Neural cell (in vitro differentiated cells): ENCODE measurements at regions not wholly inside any gene's neighbourhood (a gene's known extent, or its start where the extent isn't known, plus 50 kb on each side); places are given as distances from the start of the nearest gene placed in this dataset.

Experiments used
- H2AFZ ChIP-seq: fragments of 200-600, 300-800 bp; sonication (generic), shearing (Covaris generic); 2 replicates; pipeline ENCODE4 v1.6.0; 2014; ENCODE audit warnings: low read depth, mild to moderate bottlenecking, antibody characterized with exemption, low read length, moderate library complexity
- H3F3A ChIP-seq: fragments of 200-600 bp; shearing (Covaris generic); 2 replicates; pipeline ENCODE4 v1.6.1; 2016; ENCODE audit warnings: mild to moderate bottlenecking, moderate library complexity, mixed read lengths, antibody characterized with exemption, low read length; ENCODE audit not compliant: insufficient read depth, poor library complexity, severe bottlenecking
- H3K27ac ChIP-seq: fragments of 200-600, 300-800 bp; sonication (generic), shearing (Covaris generic); 2 replicates; pipeline ENCODE4 v1.5.1; 2014; ENCODE audit warnings: mild to moderate bottlenecking, low read length, moderate library complexity
- H3K27me3 ChIP-seq: fragments of 300-800, 200-600 bp; sonication (generic), shearing (Covaris generic); 2 replicates; pipeline ENCODE4 v1.6.0; 2014; ENCODE audit warnings: mild to moderate bottlenecking, low read depth, low read length, moderate library complexity; ENCODE audit not compliant: insufficient read depth
- H3K36me3 ChIP-seq: fragments of 300-800, 200-600 bp; sonication (generic), shearing (Covaris generic); 2 replicates; pipeline ENCODE4 v1.5.1; 2014; ENCODE audit warnings: mild to moderate bottlenecking, antibody characterized with exemption, low read length, moderate library complexity; ENCODE audit not compliant: insufficient read depth
- H3K4me2 ChIP-seq: fragments of 300-800, 200-600 bp; sonication (generic), shearing (Covaris generic); 2 replicates; pipeline ENCODE4 v1.6.0; 2014; ENCODE audit warnings: mild to moderate bottlenecking, low read length
- H3K4me3 ChIP-seq: fragments of 300-800, 200-600 bp; sonication (generic), shearing (Covaris generic); 2 replicates; pipeline ENCODE4 v1.5.1; 2014; ENCODE audit warnings: mild to moderate bottlenecking, low read length, moderate library complexity
- H3K79me2 ChIP-seq: fragments of 200-600 bp; shearing (Covaris generic); replicated peaks from 2 replicates; pipeline ENCODE4 v1.6.0; 2014; ENCODE audit warnings: mild to moderate bottlenecking, low read length, moderate library complexity; ENCODE audit not compliant: insufficient read depth
- H3K9ac ChIP-seq: fragments of 300-800, 200-600 bp; sonication (generic), shearing (Covaris generic); 2 replicates; pipeline ENCODE4 v1.6.1; 2016; ENCODE audit warnings: mild to moderate bottlenecking, low read length, mixed read lengths
- H3K9me2 ChIP-seq: fragments of 200-600 bp; shearing (Covaris generic); 2 replicates; pipeline ENCODE4 v1.6.1; 2016; ENCODE audit warnings: mild to moderate bottlenecking, low read length, mixed read lengths; ENCODE audit not compliant: insufficient read depth
- H3K9me3 ChIP-seq: fragments of 200-600, 300-800 bp; sonication (generic), shearing (Covaris generic); 2 replicates; pipeline ENCODE4 v1.6.1; 2016; ENCODE audit warnings: mild to moderate bottlenecking, mixed run types, low read length, moderate library complexity, mixed read lengths
- H4K20me1 ChIP-seq: fragments of 200-600 bp; shearing (Covaris generic); 2 replicates; pipeline ENCODE4 v1.6.1; 2016; ENCODE audit warnings: mild to moderate bottlenecking, mixed run types; ENCODE audit not compliant: insufficient read depth
- CTCF ChIP-seq: fragments of 450-650 bp; IDR thresholded peaks from 2 replicates; pipeline ENCODE4 v1.5.1; 2014; ENCODE audit warnings: antibody characterized with exemption, mild to moderate bottlenecking, moderate library complexity; ENCODE audit not compliant: poor library complexity, severe bottlenecking
- EP300 ChIP-seq: fragments of 450-650 bp; conservative IDR thresholded peaks from 2 replicates; pipeline ENCODE4 v1.6.1; 2014; ENCODE audit warnings: antibody characterized with exemption, mild to moderate bottlenecking, moderate library complexity; ENCODE audit not compliant: poor library complexity, severe bottlenecking
- EZH2 ChIP-seq: fragments of 200-600, 300-800 bp; shearing (Covaris generic), sonication (generic); IDR thresholded peaks from 2 replicates; pipeline ENCODE4 v1.6.1; 2014; ENCODE audit warnings: antibody characterized with exemption, low read length, borderline replicate concordance, mild to moderate bottlenecking; ENCODE audit not compliant: insufficient read depth, poor library complexity, severe bottlenecking
- MXI1 ChIP-seq: fragments of 450-650 bp; conservative IDR thresholded peaks from 2 replicates; pipeline ENCODE4 v1.6.1; 2014; ENCODE audit warnings: antibody characterized with exemption, mild to moderate bottlenecking; ENCODE audit not compliant: poor library complexity, severe bottlenecking
- POLR2AphosphoS5 ChIP-seq: IDR thresholded peaks from 2 replicates; pipeline ENCODE4 v1.6.1; 2012
- RAD21 ChIP-seq: fragments of 450-650 bp; conservative IDR thresholded peaks from 2 replicates; pipeline ENCODE4 v1.6.1; 2014; ENCODE audit warnings: antibody characterized with exemption, mild to moderate bottlenecking, moderate library complexity
- REST ChIP-seq: IDR thresholded peaks from 2 replicates; pipeline ENCODE4 v1.6.1; 2012; ENCODE audit warnings: borderline replicate concordance
- SMC3 ChIP-seq: fragments of 450-650 bp; conservative IDR thresholded peaks from 2 replicates; pipeline ENCODE4 v1.6.1; 2014; ENCODE audit warnings: antibody characterized with exemption, mild to moderate bottlenecking, moderate library complexity; ENCODE audit not compliant: poor library complexity
- TAF1 ChIP-seq: IDR thresholded peaks from 2 replicates; pipeline ENCODE4 v1.6.1; 2012; ENCODE audit warnings: low read depth

- no peak overlapping the region for H3K9ac ChIP-seq
- no peaks in the 10 kb centered on the region for H3K36me3 ChIP-seq
- H3K4me3 ChIP-seq = no peak overlapping the region
- no peak overlapping the region for H2AFZ ChIP-seq
- H3K27ac ChIP-seq = no peak overlapping the region
- no peaks in the 10 kb centered on the region for H4K20me1 ChIP-seq
- no peaks in the 10 kb centered on the region for H3K9me3 ChIP-seq
- H3K4me2 ChIP-seq = no peak overlapping the region
- no peaks in the 10 kb centered on the region for H3K27me3 ChIP-seq
- H3F3A ChIP-seq = no peaks in the 10 kb centered on the region
- no peaks in the 10 kb centered on the region for H3K9me2 ChIP-seq
- no peaks in the 10 kb centered on the region for H3K79me2 ChIP-seq
- TF ChIP-seq POLR2AphosphoS5 (no peak), CTCF (no peak), RAD21 (no peak), EZH2 (no peak), TAF1 (no peak), EP300 (no peak), SMC3 (no peak), REST (no peak), MXI1 (no peak)
Observed at GRCh38 chr4:19054916-19055315, 1033.4 kb upstream of the LCORL start.

GRCh38 chr4:19051831-19052230 is 1030.3 kb upstream of the LCORL start:
- Histone ChIP-seq H3F3A (no peaks in the 10 kb centered on the region), H3K9me2 (no peaks in the 10 kb centered on the region), H3K9me3 (no peaks in the 10 kb centered on the region), H3K9ac (no peak overlapping the region), H3K4me3 (no peak overlapping the region), H3K36me3 (no peaks in the 10 kb centered on the region), H2AFZ (no peak overlapping the region), H4K20me1 (no peaks in the 10 kb centered on the region), H3K27me3 (no peaks in the 10 kb centered on the region), H3K4me2 (no peak overlapping the region), H3K79me2 (no peaks in the 10 kb centered on the region), H3K27ac (no peak overlapping the region)
- TF ChIP-seq MXI1 = no peak
- TF ChIP-seq REST = no peak
